ENCODE measurements at regions not wholly inside any gene's neighbourhood (a gene's known extent, or its start where the extent isn't known, plus 50 kb on each side); places are given as distances from the start of the nearest gene placed in this dataset.

GRCh38 chr15:60057554-60057953, 53.4 kb downstream of the FOXB1 start:
- TF ChIP-seq POLR2A (IDR thresholded peaks at IDR 0.05): no peak
- TF ChIP-seq, protein P1, sequence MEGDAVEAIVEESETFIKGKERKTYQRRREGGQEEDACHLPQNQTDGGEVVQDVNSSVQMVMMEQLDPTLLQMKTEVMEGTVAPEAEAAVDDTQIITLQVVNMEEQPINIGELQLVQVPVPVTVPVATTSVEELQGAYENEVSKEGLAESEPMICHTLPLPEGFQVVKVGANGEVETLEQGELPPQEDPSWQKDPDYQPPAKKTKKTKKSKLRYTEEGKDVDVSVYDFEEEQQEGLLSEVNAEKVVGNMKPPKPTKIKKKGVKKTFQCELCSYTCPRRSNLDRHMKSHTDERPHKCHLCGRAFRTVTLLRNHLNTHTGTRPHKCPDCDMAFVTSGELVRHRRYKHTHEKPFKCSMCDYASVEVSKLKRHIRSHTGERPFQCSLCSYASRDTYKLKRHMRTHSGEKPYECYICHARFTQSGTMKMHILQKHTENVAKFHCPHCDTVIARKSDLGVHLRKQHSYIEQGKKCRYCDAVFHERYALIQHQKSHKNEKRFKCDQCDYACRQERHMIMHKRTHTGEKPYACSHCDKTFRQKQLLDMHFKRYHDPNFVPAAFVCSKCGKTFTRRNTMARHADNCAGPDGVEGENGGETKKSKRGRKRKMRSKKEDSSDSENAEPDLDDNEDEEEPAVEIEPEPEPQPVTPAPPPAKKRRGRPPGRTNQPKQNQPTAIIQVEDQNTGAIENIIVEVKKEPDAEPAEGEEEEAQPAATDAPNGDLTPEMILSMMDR (IDR thresholded peaks at IDR 0.05 in 4 of 5, conservative IDR thresholded peaks at IDR 0.05 in 1 of 5): no peak
